GM21737 (cell line): ENCODE measurements at regions not wholly inside any gene's neighbourhood (a gene's known extent, or its start where the extent isn't known, plus 50 kb on each side); places are given as distances from the start of the nearest gene placed in this dataset.

ENCODE experiments used
- ATAC-seq: cut with Tn5 transposase; IDR thresholded peaks from one replicate; pipeline ENCODE4 v1.9.1; 2021; ENCODE audit warnings: mild to moderate bottlenecking, moderate library complexity; ENCODE audit not compliant: unreplicated experiment

- no peak for ATAC-seq
Observed at GRCh38 chr12:126480451-126480850, 1415.2 kb downstream of the AACS start.

- ATAC-seq = no peak
Observed at GRCh38 chr12:126481688-126482087, 1416.5 kb downstream of the AACS start.

- no peak for ATAC-seq
Observed at GRCh38 chr12:126482238-126482889, 1417.1 kb downstream of the AACS start.

GRCh38 chr12:126483145-126484068, 1418.2 kb downstream of the AACS start:
- ATAC-seq = no peak

- no peak for ATAC-seq
Observed at GRCh38 chr12:126487431-126487980, 1422.3 kb downstream of the AACS start.

GRCh38 chr12:126488806-126489205, 1423.6 kb downstream of the AACS start:
- ATAC-seq = no peak

- ATAC-seq = no peak
Observed at GRCh38 chr12:126492181-126492580, 1426.9 kb downstream of the AACS start.

GRCh38 chr12:126493366-126494108, 1428.3 kb downstream of the AACS start:
- ATAC-seq = no peak

GRCh38 chr12:126496201-126496600, 1431.0 kb downstream of the AACS start:
- ATAC-seq = no peak

- ATAC-seq = no peak
Observed at GRCh38 chr12:126506426-126507182, 1441.4 kb downstream of the AACS start.

- ATAC-seq = no peak
Observed at GRCh38 chr12:126507231-126507630, 1442.0 kb downstream of the AACS start.

- no peak for ATAC-seq
Observed at GRCh38 chr12:126509572-126509971, 1444.3 kb downstream of the AACS start.

GRCh38 chr12:126510630-126511029, 1445.4 kb downstream of the AACS start:
- ATAC-seq = no peak

- no peak for ATAC-seq
Observed at GRCh38 chr12:126512916-126513913, 1448.0 kb downstream of the AACS start.

GRCh38 chr12:126518596-126519200, 1453.5 kb downstream of the AACS start:
- ATAC-seq = no peak

GRCh38 chr12:126519833-126520232, 1454.6 kb downstream of the AACS start:
- ATAC-seq = no peak

- ATAC-seq = no peak
Observed at GRCh38 chr12:126523891-126524290, 1458.7 kb downstream of the AACS start.

- ATAC-seq = no peak
Observed at GRCh38 chr12:126534495-126534894, 1469.3 kb downstream of the AACS start.

GRCh38 chr12:126534942-126535341, 1469.7 kb downstream of the AACS start:
- ATAC-seq = no peak
